ENCODE measurements at regions not wholly inside any gene's neighbourhood (a gene's known extent, or its start where the extent isn't known, plus 50 kb on each side); places are given as distances from the start of the nearest gene placed in this dataset.
"Not testable (repeated sequence)": the region's sequence is repeated elsewhere in the genome, so short reads cannot be mapped to it uniquely, and the experiment has no call there.

DNA sequence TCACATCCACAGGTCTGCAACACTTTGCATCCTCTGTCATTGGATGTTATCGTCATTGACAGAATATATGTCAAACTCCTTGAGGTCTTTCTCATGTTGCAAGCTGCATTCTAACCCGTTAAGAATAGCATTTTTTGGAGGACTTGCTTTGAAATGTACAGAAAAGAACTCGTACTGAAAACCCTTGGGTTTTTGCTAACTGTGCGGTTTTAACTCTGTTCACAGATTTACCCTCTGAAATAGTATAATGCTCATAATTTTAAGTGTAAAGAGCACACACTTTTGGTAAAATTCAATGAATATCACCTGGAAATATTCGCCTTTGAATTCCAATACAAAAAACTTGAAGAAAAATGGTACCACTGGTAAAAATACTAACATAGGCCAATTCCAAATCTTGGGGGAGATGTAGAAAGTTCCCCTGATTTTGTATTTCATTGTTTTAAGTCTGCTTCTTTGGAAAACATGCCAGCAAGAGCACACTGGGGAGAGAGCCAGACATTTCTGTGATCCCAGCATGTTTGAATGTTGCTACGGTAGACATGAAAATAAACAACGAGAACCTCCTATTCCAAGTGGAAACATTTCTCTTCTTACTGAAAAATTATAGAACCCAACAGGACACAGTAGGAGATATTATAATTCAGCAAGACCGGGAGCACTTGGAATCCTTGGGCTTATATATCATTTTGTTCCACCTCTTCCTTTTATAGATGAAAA lies 446.0 kb downstream of the AEBP2 start:
- no peak for DNase-seq

DNA sequence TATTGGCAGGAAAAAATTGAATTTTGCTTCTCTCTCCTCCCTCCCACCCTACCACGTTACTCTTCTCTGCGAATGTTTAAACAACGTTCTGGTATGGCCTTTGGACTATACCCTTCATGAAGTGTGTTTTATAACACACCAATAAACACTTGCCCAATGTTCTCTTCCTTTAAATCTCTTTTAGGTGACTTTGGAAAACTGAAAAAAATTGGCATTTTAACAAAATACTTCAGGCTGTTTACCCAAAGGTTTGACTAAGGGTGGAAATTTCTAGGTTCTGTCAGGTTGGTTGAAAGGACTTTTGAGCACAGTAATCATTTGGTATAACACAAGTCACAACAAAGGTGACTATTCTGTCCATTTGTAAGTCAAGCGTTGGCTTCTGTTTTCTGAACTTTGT lies 446.8 kb downstream of the AEBP2 start:
- no peak for DNase-seq

DNA sequence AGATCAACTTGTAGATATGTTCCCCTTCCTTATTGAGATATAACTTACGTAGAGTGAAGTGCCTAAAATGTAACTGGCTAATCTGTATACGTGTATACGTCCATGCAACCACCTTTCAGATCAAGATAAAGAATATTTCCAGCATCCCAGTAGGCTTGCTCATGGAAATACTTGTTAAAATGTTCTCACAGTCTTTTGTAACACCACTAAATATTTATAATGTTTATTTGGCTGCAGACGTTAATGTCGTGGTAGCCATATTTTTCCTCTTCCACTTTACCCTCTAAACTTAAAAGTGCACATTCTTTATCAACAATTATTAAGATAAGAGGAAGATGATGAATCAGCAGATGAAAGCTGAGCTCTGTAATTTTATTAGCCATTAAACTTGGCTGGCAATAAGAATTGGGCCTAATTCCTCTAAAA lies 447.4 kb downstream of the AEBP2 start:
- no peak for DNase-seq

DNA sequence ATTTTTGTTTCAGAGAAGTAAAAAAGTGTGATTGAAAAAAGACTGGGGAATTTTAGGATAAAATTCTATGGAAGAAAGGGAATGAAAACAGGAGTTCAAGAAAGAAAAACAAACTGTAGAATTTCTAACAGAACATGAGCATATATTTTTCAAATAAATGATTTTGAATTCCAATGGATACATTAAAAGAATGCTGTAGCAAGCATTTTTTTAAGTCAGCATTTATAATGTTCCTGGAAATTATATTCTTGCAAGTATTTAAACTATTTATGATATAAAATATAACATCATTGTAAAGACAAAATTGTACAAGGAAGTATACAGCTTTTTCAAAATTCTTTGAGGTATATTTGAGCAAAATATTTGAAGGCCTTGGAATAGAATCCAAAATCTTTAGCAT lies 450.7 kb downstream of the AEBP2 start:
- DNase-seq: no peak

DNA sequence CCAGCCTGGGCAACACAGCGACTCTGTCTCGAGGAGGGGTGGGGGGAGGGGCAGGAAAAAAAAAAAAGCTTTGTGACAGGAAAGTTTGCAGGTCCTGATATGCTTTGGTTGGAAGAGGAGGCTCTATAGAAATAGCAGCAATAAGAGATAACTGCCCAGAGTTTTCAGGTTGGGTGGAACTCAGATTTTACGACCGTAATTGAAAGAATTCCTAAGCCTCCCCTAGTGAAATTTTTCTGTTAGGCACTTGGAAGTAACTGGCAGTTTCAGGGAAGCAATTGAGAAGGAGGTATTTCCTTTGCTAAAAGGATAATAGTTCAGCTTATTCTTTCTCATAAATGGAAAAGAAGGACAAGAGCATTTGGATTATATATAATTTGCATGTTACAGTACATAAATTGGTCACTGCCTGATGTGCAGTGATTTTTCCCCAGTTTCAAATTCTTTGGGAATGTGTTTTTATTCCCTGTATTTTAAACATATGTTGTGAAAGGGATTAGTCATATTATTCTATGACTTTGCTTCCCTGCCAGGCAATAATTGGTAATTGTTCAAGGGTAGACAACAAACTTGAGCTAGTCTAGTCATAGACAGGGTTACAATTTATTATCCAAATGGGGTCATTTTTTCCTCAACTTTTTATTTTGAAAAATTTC lies 452.8 kb downstream of the AEBP2 start:
- DNase-seq: no peak

DNA sequence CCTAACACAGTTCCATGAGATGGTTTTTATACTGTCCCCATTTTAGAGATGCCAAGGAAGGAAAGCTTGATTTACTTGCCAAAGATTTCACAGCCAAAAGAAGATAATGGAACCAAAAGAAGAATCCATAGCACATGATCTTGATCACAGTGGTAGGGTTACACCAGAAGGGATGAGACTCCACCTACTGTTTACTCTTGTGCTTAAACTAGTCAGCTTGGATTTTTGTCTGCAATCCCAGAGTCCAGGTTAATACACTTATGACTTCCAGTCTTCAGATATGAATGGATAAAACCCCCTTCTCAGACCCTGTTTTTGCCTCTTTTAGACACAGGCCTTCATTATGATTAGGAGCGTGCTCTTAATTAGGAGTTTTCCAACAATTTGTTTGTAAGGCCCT lies 454.2 kb downstream of the AEBP2 start:
- no peak for DNase-seq

- DNase-seq: no peak
Measured at GRCh38 chr12:19894050-19894449, 454.8 kb downstream of the AEBP2 start.

- DNase-seq: no peak
Measured at GRCh38 chr12:19894803-19895202, 455.5 kb downstream of the AEBP2 start.

GRCh38 chr12:19895246-19896020 lies 456.1 kb downstream of the AEBP2 start:
- DNase-seq: no peak

DNA sequence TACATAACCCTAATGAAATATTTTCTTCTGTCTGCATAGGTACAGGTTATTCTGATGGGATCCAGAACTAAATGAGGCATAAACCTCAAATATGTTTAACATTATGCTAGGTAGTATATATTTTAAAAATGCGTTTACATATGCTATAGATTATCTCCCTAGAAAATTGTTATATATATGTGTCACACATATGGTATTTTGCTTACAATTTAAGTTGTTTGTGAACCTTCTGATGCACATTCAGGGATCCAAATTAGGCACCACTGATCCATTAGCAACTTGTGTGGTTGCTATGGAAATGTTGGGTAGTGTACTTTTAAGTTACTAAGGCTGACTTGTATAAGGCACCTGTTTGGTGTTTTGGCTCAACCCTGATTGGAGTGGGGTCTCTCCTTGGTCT lies 456.7 kb downstream of the AEBP2 start:
- no peak for DNase-seq

- no peak for DNase-seq
Measured at GRCh38 chr12:19896534-19896933, 457.2 kb downstream of the AEBP2 start.

GRCh38 chr12:19897900-19898408 lies 458.7 kb downstream of the AEBP2 start:
- no peak for DNase-seq

DNA sequence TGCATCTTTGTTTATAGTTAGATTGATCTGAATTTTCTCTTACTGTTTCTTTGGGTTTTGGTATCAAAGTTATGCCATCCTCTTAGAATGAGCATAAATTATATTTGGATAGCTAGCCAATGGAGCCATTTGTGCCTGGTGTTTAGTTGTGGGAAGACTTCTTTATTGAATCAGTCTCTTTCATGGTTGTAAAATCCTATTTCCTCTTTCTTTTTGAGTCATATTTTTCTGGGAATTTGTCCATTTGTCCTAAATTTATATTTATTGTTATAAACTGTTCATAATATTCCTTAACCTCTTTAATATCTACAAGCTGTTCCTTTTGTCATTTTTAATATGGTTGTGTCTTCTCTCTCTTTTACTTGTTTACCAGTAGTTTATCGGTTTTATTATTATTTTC lies 462.5 kb downstream of the AEBP2 start:
- no peak for DNase-seq

GRCh38 chr12:19904819-19905218 lies 463.5 kb upstream of the PDE3A start:
- no peak for DNase-seq

GRCh38 chr12:19908830-19909229 lies 459.5 kb upstream of the PDE3A start:
- DNase-seq: no peak

DNA sequence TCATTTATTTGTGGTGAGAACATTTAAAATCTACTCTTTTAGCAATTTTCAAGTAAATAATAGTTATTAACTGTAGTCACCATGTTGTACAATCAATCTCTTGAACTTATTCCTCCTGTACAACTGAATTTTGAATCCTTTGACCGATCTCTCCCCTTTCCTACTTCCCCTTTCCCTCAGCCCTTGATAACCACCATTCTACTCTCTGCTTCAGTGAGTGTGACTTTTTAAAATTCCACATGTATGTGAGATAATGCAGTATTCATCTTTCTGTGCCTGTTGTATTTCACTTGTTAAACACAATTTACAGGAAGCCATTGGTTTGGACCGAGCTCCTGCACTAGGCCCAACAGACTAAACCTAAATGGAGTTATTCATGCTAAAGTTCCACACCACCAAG lies 458.9 kb upstream of the PDE3A start:
- DNase-seq: no peak

- DNase-seq: no peak
Measured at GRCh38 chr12:19910681-19911080, 457.7 kb upstream of the PDE3A start.

DNA sequence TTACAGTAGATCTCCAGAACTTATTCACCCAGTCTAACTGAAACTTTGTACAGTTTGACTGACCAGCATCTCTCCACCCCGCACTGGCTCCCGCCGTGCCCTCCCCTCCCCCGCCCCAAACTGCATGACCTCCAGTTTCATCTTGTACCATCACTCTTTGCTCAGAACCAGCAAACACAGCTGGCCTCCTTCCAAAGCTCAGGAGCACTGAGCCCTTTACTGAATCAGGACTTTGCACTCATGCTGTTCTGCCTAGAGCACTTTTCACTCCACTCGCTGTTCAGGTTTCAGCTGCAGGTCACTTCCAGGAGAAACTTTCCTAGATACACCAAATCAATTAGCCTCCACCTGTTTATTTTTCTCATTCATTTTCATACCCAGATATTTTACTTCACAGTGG lies 455.3 kb upstream of the PDE3A start:
- DNase-seq: no peak

DNA sequence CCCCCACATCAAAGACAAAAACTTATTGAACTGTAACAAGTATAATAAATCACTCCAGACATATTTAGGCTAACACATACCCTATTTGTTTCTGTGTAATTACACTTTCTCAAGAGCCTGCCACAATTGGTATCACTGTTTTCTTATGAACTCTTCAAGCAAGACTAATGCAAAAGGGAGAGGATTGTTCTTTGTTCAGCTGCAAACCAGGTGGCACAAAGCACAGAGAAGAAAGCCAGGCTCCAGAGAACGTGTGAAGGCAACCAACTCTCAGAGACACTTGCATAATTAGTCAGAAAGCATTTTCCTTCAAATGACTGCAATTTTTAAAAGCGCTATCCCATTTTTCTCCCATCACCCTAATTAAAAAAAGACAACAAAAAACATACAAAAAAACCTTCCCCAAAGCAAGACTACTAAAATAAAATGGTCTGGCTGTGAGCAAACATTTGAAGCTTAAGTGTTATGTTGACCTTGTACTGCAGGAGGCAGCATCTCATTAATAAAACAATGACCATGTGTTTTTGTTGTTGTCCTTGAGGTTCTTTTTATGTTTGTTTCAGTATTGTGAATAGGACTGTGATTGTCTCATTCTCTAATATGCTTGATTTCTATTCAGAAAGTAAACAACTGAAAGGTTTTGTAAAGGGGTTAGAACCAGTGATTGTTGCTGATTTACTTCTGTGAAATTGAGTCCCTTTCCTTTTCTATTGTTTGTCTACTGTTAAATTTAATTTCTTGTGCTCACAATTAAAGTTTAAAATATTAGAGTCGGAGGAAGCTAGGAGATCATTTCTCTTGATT lies 452.7 kb upstream of the PDE3A start:
- peak; percentile 60 for DNase-seq

- DNase-seq: no peak
Measured at GRCh38 chr12:19916196-19916753, 452.1 kb upstream of the PDE3A start.

- DNase-seq: peak; percentile 19
Measured at GRCh38 chr12:19916974-19917373, 451.4 kb upstream of the PDE3A start.

GRCh38 chr12:19921716-19922115 lies 446.6 kb upstream of the PDE3A start:
- not testable (repeated sequence) for DNase-seq

- no peak for DNase-seq
Measured at GRCh38 chr12:19922717-19923116, 445.6 kb upstream of the PDE3A start.

All from COR-L47 (cell line).